ENCODE measurements at regions not wholly inside any gene's neighbourhood (a gene's known extent, or its start where the extent isn't known, plus 50 kb on each side); places are given as distances from the start of the nearest gene placed in this dataset.

DNA sequence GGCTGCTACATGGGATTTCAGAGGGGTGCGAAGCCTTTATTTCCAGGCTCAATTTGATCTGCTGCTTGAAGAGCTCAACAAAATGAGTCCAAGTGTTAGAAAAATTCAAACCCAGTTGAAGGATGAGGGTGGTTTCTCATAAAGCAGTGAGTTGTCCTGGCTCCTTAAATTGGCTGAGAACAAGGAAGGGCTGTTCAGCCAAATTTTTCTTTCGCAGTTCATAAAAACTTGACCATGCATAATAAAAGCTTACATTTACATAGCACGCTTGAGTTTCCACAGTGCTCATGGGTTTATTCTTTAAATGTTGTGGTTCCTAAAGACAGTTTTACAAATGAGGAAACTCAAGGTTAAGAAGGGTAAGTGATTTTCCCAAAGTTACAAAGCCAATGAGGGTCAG, 174.4 kb upstream of the FOXA2 start:
- TF ChIP-seq, protein P1, sequence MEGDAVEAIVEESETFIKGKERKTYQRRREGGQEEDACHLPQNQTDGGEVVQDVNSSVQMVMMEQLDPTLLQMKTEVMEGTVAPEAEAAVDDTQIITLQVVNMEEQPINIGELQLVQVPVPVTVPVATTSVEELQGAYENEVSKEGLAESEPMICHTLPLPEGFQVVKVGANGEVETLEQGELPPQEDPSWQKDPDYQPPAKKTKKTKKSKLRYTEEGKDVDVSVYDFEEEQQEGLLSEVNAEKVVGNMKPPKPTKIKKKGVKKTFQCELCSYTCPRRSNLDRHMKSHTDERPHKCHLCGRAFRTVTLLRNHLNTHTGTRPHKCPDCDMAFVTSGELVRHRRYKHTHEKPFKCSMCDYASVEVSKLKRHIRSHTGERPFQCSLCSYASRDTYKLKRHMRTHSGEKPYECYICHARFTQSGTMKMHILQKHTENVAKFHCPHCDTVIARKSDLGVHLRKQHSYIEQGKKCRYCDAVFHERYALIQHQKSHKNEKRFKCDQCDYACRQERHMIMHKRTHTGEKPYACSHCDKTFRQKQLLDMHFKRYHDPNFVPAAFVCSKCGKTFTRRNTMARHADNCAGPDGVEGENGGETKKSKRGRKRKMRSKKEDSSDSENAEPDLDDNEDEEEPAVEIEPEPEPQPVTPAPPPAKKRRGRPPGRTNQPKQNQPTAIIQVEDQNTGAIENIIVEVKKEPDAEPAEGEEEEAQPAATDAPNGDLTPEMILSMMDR (IDR thresholded peaks at IDR 0.05; ENCODE audit: low read depth, low read length, missing input control) = no peak
- TF ChIP-seq, protein P2, sequence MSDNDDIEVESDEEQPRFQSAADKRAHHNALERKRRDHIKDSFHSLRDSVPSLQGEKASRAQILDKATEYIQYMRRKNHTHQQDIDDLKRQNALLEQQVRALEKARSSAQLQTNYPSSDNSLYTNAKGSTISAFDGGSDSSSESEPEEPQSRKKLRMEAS (IDR thresholded peaks at IDR 0.05) = no peak
- TF ChIP-seq RAD21 (IDR thresholded peaks at IDR 0.05) (no peak), HNF4G (IDR thresholded peaks at IDR 0.05) (no peak), YY1 (IDR thresholded peaks at IDR 0.05) (no peak), TAF1 (conservative IDR thresholded peaks at IDR 0.05) (no peak), EGR1 (IDR thresholded peaks at IDR 0.05; ENCODE audit: low read depth in 2 of 2) (no peak), GABPA (IDR thresholded peaks at IDR 0.05 in 1 of 2, conservative IDR thresholded peaks at IDR 0.05 in 1 of 2) (no peak), RXRA (IDR thresholded peaks at IDR 0.05) (no peak), FOXA1 (IDR thresholded peaks at IDR 0.05) (no peak)
- TF ChIP-seq, protein P3, sequence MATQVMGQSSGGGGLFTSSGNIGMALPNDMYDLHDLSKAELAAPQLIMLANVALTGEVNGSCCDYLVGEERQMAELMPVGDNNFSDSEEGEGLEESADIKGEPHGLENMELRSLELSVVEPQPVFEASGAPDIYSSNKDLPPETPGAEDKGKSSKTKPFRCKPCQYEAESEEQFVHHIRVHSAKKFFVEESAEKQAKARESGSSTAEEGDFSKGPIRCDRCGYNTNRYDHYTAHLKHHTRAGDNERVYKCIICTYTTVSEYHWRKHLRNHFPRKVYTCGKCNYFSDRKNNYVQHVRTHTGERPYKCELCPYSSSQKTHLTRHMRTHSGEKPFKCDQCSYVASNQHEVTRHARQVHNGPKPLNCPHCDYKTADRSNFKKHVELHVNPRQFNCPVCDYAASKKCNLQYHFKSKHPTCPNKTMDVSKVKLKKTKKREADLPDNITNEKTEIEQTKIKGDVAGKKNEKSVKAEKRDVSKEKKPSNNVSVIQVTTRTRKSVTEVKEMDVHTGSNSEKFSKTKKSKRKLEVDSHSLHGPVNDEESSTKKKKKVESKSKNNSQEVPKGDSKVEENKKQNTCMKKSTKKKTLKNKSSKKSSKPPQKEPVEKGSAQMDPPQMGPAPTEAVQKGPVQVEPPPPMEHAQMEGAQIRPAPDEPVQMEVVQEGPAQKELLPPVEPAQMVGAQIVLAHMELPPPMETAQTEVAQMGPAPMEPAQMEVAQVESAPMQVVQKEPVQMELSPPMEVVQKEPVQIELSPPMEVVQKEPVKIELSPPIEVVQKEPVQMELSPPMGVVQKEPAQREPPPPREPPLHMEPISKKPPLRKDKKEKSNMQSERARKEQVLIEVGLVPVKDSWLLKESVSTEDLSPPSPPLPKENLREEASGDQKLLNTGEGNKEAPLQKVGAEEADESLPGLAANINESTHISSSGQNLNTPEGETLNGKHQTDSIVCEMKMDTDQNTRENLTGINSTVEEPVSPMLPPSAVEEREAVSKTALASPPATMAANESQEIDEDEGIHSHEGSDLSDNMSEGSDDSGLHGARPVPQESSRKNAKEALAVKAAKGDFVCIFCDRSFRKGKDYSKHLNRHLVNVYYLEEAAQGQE (IDR thresholded peaks at IDR 0.05) = no peak
- TF ChIP-seq, protein P4, sequence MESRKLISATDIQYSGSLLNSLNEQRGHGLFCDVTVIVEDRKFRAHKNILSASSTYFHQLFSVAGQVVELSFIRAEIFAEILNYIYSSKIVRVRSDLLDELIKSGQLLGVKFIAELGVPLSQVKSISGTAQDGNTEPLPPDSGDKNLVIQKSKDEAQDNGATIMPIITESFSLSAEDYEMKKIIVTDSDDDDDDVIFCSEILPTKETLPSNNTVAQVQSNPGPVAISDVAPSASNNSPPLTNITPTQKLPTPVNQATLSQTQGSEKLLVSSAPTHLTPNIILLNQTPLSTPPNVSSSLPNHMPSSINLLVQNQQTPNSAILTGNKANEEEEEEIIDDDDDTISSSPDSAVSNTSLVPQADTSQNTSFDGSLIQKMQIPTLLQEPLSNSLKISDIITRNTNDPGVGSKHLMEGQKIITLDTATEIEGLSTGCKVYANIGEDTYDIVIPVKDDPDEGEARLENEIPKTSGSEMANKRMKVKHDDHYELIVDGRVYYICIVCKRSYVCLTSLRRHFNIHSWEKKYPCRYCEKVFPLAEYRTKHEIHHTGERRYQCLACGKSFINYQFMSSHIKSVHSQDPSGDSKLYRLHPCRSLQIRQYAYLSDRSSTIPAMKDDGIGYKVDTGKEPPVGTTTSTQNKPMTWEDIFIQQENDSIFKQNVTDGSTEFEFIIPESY (IDR thresholded peaks at IDR 0.05) = no peak
- TF ChIP-seq, protein P5, sequence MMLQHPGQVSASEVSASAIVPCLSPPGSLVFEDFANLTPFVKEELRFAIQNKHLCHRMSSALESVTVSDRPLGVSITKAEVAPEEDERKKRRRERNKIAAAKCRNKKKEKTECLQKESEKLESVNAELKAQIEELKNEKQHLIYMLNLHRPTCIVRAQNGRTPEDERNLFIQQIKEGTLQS (IDR thresholded peaks at IDR 0.05) = no peak
